SK-N-SH (cell line): ENCODE measurements at regions not wholly inside any gene's neighbourhood (a gene's known extent, or its start where the extent isn't known, plus 50 kb on each side); places are given as distances from the start of the nearest gene placed in this dataset.

Experiments
- GATA2 ChIP-seq: sonication (generic); formaldehyde crosslinking; IDR thresholded peaks from 2 replicates; pipeline ENCODE4 v1.5.0; 2020; ENCODE audit warnings: mild to moderate bottlenecking, missing genetic modification reagents
- SMC3 ChIP-seq: IDR thresholded peaks from 2 replicates; pipeline ENCODE4 v1.6.1; 2012; ENCODE audit warnings: low read depth, low read length, improper control_type of control experiment
- TEAD4 ChIP-seq: IDR thresholded peaks from 2 replicates; pipeline ENCODE4 v1.4.0; 2012; ENCODE audit warnings: mild to moderate bottlenecking, borderline replicate concordance; ENCODE audit not compliant: insufficient read depth
- YY1 ChIP-seq: IDR thresholded peaks from 2 replicates; pipeline ENCODE4 v1.4.0; 2012; ENCODE audit warnings: low read depth, mild to moderate bottlenecking
- TF ChIP-seq, protein P1 (sequence below): fragments of 200-600 bp; sonication (generic); IDR thresholded peaks from 2 replicates; pipeline ENCODE4 v1.6.1; 2017; ENCODE audit warnings: antibody characterized with exemption, mild to moderate bottlenecking, moderate library complexity
- TF ChIP-seq, protein P2 (sequence below): IDR thresholded peaks from 2 replicates; pipeline ENCODE4 v1.6.1; 2012; ENCODE audit warnings: mild to moderate bottlenecking, low read depth, low read length, moderate library complexity

DNA sequence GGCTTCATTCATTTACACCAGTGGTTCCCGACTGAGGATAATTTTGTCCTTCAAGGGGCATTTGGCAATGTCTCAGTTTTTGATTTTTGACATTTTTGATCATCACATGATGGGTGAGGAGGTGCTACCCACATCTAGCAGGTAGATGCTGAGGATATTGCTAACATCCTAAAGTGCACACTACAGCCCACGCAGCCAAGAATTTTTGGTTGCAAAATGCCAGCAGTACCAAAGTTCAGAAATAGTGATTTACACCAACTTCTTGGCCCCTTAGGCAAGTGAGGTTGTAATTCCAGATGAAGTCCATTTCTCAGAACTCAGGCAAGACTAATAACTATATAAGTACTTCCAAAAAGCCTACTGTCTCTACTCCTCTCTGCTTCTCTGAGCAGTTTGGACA, 80.1 kb upstream of the TSHZ2 start:
- TF ChIP-seq GATA2 (CRISPR knock-in tag) (no peak), SMC3 (no peak), YY1 (no peak), TEAD4 (no peak)
- TF ChIP-seq, protein P1, sequence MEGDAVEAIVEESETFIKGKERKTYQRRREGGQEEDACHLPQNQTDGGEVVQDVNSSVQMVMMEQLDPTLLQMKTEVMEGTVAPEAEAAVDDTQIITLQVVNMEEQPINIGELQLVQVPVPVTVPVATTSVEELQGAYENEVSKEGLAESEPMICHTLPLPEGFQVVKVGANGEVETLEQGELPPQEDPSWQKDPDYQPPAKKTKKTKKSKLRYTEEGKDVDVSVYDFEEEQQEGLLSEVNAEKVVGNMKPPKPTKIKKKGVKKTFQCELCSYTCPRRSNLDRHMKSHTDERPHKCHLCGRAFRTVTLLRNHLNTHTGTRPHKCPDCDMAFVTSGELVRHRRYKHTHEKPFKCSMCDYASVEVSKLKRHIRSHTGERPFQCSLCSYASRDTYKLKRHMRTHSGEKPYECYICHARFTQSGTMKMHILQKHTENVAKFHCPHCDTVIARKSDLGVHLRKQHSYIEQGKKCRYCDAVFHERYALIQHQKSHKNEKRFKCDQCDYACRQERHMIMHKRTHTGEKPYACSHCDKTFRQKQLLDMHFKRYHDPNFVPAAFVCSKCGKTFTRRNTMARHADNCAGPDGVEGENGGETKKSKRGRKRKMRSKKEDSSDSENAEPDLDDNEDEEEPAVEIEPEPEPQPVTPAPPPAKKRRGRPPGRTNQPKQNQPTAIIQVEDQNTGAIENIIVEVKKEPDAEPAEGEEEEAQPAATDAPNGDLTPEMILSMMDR, result no peak
- TF ChIP-seq, protein P2, sequence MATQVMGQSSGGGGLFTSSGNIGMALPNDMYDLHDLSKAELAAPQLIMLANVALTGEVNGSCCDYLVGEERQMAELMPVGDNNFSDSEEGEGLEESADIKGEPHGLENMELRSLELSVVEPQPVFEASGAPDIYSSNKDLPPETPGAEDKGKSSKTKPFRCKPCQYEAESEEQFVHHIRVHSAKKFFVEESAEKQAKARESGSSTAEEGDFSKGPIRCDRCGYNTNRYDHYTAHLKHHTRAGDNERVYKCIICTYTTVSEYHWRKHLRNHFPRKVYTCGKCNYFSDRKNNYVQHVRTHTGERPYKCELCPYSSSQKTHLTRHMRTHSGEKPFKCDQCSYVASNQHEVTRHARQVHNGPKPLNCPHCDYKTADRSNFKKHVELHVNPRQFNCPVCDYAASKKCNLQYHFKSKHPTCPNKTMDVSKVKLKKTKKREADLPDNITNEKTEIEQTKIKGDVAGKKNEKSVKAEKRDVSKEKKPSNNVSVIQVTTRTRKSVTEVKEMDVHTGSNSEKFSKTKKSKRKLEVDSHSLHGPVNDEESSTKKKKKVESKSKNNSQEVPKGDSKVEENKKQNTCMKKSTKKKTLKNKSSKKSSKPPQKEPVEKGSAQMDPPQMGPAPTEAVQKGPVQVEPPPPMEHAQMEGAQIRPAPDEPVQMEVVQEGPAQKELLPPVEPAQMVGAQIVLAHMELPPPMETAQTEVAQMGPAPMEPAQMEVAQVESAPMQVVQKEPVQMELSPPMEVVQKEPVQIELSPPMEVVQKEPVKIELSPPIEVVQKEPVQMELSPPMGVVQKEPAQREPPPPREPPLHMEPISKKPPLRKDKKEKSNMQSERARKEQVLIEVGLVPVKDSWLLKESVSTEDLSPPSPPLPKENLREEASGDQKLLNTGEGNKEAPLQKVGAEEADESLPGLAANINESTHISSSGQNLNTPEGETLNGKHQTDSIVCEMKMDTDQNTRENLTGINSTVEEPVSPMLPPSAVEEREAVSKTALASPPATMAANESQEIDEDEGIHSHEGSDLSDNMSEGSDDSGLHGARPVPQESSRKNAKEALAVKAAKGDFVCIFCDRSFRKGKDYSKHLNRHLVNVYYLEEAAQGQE, result no peak
